PC-3 (cell line): ENCODE measurements at regions not wholly inside any gene's neighbourhood (a gene's known extent, or its start where the extent isn't known, plus 50 kb on each side); places are given as distances from the start of the nearest gene placed in this dataset.

Experiments used
- CTCF ChIP-seq: fragments of 300-600 bp; sonication (generic); conservative IDR thresholded peaks from 2 replicates; pipeline ENCODE4 v1.5.1; 2017; ENCODE audit warnings: antibody characterized with exemption, low read depth, mild to moderate bottlenecking, low read length
- EZH2 ChIP-seq: fragments of 300-600 bp; sonication (generic); IDR thresholded peaks from one replicate; pipeline ENCODE4 v1.6.1; 2017; ENCODE audit warnings: antibody characterized with exemption, mild to moderate bottlenecking, low read length; ENCODE audit not compliant: unreplicated experiment
- EZH2phosphoT487 ChIP-seq: fragments of 300-600 bp; sonication (generic); IDR thresholded peaks from 2 replicates; pipeline ENCODE4 v1.6.1; 2018; ENCODE audit warnings: mild to moderate bottlenecking, antibody characterized with exemption, low read length, borderline replicate concordance

GRCh38 chr12:3364661-3365462 lies 126.1 kb upstream of the PRMT8 start:
- TF ChIP-seq EZH2 (no peak), CTCF (no peak), EZH2phosphoT487 (no peak)
